NCI-H128 (cell line): ENCODE measurements at regions not wholly inside any gene's neighbourhood (a gene's known extent, or its start where the extent isn't known, plus 50 kb on each side); places are given as distances from the start of the nearest gene placed in this dataset.
"Not testable (repeated sequence)": the region's sequence is repeated elsewhere in the genome, so short reads cannot be mapped to it uniquely, and the experiment has no call there.

ENCODE experiments used
- DNase-seq: peaks from one replicate; lab custom pipeline; 2025; ENCODE audit not compliant: unreplicated experiment; lab: John Stamatoyannopoulos, UW

DNA sequence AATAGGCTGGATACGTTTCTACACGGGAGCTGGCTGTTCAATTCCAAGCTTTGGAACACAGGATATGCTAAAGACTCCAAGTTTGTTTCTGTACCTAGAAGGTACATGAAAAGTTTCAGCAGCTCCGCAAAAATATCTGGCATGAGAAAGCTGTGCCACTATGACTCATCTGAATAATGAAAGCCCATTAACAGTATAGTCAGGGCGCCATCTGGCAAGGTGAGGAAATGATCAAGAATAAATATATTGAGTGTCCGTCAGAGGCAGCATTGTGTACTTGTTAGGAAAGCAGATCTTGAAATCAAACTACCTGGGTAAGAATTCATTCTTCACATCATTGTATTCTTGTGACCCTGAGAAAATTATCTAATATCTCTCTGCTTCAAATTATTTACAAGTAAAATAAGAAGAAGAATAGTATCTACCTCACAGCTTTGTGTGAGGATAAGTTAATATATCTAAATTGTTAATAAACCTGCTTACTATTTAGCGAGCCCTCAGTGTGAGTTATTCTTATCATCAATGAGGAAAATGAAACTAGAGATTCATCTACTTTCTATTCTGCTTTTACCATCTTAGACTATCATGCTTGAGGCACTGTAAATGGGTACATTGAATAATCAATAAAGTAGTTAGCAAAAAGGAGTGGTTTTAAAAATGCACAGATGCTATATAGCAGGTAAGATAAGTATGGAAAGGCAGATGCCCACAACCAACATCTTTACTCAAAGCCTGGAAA lies 53.5 kb downstream of the FSCB start:
- no peak for DNase-seq

GRCh38 chr14:44450232-44450631 lies 56.9 kb downstream of the FSCB start:
- not testable (repeated sequence) for DNase-seq

DNA sequence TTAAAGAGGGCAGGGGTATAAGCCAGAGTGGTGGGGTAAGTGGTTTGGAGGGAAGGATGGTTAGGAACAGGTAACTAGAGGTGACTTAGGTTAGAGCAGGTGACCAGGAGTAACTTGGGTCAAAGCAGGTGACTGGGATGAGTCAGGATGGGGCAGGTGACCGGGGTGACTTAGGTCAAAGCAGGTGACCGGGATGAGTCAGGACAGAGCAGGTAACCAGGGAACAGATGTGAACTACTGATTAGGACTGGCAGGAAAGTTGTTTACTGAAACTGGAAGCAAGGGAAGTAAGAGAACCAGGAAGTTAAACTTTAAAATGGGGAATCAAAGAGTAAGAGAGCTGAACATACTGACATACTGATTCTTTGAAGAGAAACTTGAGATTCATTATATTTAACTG lies 57.4 kb downstream of the FSCB start:
- no peak for DNase-seq

DNA sequence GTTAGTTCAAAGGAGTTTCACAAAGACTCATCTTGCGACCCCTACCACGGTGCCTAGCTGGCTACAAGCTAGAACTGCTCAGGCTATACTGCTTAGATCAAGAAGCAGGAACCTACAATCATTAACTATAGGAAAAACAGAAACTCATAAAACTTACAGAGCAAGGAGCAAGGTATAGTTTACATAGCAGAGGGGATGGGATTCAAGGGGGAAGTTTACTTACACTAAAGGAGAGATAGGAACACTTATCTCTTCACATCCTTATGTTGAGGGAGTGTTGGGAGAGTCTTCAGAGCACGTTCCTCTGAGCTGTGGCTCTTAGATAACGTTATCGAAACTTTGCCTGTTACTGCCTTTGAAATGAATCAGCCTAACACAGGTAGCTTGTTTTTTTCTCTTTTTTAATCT lies 58.1 kb downstream of the FSCB start:
- no peak for DNase-seq

DNA sequence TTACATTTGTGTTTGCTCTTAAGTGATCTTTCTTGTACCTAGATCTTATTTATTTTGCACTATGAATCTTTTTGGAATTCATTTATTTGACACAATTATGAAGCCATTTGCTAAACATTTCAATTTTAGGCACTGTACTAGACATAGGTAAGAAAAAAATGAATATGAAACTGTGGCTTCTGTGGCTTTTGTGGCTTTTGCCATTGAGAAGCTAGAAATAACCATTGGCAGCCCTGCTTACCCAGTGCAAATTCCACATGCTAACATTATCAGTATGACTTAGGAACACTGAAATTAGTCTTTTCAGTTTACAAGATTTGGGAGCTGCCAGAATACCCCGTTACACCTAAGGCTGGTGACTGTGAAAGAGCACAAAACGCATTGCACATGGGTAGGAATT lies 60.1 kb downstream of the FSCB start:
- DNase-seq: no peak

GRCh38 chr14:44444454-44444853 lies 62.6 kb downstream of the FSCB start:
- no peak for DNase-seq

DNA sequence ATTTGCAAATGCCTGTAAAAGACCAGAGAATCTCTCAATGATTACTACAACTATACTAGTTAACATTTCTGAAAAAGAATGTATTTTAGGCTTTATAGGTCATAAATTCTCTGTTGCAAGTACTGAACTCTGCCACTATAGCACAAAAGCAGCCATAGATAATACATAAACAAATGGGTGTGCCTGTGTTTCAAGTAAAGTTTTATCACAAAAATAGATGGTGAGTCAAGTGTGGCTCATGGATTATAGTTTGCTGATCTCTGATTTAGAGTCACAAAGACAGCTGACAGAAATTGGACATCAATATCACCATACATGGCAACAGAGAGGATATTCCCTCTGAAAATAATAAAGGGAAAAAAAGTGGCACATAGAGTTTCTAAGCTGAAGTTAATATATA lies 68.1 kb downstream of the FSCB start:
- DNase-seq: no peak

DNA sequence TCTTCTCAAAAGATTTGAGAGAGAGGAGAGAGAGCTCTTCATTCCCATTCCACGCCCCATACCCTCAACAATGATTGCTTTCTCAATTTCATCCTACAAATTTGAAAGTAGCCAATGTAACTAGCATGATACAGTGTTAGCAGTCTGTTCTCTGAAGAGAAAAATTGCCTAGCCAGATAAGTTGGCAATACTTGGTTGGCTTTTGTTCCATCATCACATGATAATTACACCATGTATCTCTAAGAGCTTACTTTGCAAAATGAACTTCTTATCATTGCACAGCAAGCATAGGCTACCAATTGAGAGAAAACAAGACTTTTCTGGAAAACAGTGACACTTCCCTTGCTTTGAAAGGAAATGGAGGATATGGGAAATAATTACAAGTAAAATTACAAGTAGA lies 68.9 kb downstream of the FSCB start:
- DNase-seq: no peak

DNA sequence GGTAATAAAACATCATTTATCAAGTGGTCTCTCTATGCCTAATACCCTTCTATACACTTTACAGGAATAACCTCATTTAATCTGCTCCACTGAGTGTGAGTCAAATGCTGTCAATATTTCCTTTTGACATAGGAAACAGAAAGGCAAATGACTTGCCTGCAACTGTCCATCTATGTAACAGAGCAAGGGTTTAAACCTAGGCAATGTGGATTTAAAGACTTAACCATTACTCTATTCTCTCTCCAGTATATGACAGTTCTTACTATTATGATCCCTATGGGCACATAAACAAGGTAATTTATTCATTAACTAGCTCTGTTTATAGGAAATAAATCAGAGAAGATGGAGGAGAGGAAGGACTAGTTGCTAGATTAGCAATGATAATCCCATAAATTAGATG lies 70.6 kb downstream of the FSCB start:
- DNase-seq: no peak

DNA sequence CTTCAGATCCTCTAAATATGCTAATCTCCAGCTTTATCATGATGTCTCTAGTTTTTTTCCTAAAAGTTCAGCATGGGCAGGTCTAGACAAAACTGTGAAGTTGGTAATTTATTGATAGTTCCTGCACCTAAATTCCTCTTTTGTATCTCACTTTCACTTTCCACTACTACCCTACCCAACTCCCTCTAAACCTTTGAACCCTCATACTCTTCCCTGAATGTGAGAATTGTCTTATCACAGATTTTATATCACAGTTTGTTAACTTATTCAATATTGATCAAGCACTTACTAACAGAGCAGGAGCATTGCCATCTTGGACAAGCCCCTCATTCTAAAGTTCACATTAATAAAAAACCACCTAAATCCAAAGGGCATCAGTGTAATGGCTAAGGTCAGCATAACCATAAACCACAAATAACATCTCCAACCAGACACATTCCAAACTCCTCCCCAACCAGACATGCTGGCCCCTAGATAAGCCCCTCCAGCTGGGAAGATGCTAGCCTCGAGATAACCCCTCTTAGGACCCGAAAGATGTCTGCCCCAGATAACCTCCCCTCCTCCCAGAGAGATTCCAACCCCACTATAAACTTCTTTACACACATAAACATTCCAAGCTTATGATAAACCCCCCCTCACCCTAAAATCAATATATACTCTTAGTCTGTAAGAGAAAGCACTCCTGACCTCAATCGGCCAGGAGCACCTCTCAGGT lies 78.7 kb downstream of the FSCB start:
- no peak for DNase-seq

- no peak for DNase-seq
Measured at GRCh38 chr14:44422699-44423098, 84.4 kb downstream of the FSCB start.

DNA sequence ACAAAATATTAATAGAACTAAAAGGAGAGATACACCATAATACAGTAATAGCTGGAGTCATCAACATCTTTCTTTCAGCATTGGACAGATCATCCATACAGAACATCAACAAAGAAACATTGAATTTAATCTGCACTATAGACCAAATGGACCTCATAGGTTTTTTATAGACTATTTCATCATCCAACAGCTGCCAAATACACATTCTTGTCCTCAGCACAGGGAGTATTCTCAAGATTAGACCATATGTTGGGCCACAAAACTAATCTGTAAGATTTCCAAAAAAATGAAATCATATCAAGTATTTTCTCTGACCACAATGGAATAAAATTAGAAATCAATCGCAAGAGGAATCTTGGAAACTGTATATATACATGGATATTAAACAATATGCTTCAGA lies 86.9 kb downstream of the FSCB start:
- DNase-seq: no peak

GRCh38 chr14:44418856-44419255 lies 88.2 kb downstream of the FSCB start:
- no peak for DNase-seq

DNA sequence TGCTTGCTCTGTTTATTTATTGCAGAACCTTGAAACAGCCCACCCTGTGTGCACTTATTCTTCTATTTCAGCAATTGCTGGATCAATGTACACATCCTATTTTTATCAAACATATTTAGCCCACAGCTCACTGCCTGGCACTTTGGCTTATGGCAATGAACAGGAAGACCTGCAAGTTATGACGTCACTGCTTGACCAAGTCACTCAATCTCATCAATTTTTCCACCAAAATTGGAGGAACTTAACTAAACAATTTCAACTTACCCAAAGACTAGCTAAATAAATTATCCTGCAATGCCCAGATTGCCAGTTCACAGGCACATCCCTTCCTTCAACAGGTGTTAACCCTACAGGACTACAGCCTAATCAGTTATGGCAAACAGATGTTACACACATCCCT lies 89.3 kb downstream of the FSCB start:
- no peak for DNase-seq

- DNase-seq: no peak
Measured at GRCh38 chr14:44414646-44415045, 92.4 kb downstream of the FSCB start.

DNA sequence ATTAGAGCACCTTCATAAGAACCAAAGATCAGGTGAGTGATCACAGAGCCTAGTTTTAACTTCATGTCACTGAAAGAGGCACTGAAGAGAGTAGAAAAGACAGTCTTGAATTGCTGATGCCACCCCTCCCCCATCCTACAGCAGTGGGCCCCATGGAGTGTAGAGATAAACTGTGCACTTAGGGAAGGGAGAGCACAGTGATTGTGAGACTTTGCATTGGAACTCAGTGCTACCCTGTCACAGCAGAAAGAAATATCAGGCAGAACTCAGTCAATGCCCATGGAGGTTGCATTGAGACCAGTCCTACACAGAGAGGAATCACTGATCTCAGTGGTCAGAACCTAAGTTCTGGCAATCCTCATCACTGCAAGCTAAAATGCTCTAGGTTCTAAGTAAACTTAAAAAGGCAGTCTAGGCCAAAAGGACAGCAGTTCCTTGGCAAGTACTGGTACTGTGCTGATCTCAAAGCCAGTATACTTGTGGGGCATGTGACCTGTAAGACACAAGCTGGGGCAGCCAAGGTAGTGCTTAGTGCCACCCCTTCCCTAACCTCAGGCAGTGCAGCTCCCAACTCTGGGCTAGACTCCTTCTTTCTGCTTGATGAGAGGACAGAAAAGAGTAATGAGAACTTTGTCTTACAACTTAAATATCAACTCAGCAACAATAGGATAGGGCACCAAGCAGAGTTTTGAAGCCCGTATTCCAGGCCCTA lies 94.1 kb downstream of the FSCB start:
- DNase-seq: no peak

GRCh38 chr14:44405011-44405486 lies 102.0 kb downstream of the FSCB start:
- DNase-seq: no peak

GRCh38 chr14:44404599-44404998 lies 102.5 kb downstream of the FSCB start:
- DNase-seq: no peak

- DNase-seq: no peak
Measured at GRCh38 chr14:44404036-44404435, 103.0 kb downstream of the FSCB start.

DNA sequence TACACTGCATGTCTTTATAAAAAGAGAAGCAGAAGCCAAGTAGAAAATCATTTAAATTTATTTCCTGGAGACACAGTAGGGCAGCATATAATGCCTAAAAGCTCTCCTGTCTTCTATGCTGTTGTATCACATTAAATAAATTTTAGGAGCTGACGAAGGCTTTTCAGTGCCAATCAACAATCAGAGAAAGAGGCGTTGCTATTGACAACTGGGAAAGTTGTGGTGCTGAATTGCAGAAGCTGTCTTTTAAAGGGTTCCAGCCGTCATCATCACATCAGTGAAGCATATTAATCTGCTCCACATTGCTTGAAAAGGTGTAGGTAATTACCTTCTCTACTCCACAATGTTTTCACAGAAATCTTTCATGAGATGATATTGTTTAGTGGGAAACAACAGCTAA lies 103.9 kb downstream of the FSCB start:
- DNase-seq: no peak

DNA sequence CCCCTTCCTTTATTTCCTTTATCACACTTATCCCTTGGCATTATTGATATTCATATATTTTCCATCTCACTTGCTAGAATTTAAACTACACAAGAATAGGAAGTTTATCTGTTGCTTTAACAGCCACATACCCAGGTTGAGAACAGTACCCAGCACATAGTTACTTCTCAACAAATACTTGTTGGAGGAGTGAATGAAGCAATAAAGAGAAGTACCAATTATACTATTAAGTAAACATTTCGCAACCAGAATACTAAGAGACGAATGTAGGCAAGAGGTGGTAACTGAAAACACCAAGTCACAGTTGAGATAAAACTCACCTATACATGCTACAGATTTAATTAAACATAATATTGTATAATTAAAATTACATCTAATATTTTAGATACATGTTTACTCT lies 110.9 kb downstream of the FSCB start:
- DNase-seq: no peak

GRCh38 chr14:44392984-44393383 lies 114.1 kb downstream of the FSCB start:
- DNase-seq: no peak
